GM23338 (cell line): ENCODE measurements at regions not wholly inside any gene's neighbourhood (a gene's known extent, or its start where the extent isn't known, plus 50 kb on each side); places are given as distances from the start of the nearest gene placed in this dataset.

Source experiments
- ATAC-seq: fragments of 200-7000 bp; cut with Tn5 transposase; 3 replicates; pipeline ENCODE4 v1.9.1; 2020
- DNase-seq: peaks from one replicate; pipeline ENCODE4 v3.0.0-alpha.2; 2015; ENCODE audit warnings: low spot score
- H2AFZ ChIP-seq: fragments of 200-600 bp; sonication (generic); 2 replicates; pipeline ENCODE4 v1.8.0; 2016; ENCODE audit warnings: antibody characterized with exemption, mild to moderate bottlenecking, moderate library complexity
- H3F3A ChIP-seq: fragments of 200-600 bp; sonication (generic); replicated peaks from 2 replicates; pipeline ENCODE4 v1.8.0; 2017; ENCODE audit warnings: antibody characterized with exemption, mixed run types, low read depth
- H3K27ac ChIP-seq: fragments of 200-600 bp; sonication (generic); 2 replicates; pipeline ENCODE4 v1.6.1; 2016; ENCODE audit warnings: low read depth
- H3K27me3 ChIP-seq: fragments of 200-600 bp; sonication (generic); 2 replicates; pipeline ENCODE4 v1.8.0; 2016; ENCODE audit warnings: mild to moderate bottlenecking, mixed run types, moderate library complexity; ENCODE audit not compliant: insufficient read depth
- H3K36me3 ChIP-seq: fragments of 200-600 bp; sonication (generic); 2 replicates; pipeline ENCODE4 v1.8.0; 2016; ENCODE audit warnings: mild to moderate bottlenecking; ENCODE audit not compliant: insufficient read depth
- H3K4me1 ChIP-seq: fragments of 200-600 bp; sonication (generic); 2 replicates; pipeline ENCODE4 v1.8.0; 2016; ENCODE audit warnings: mild to moderate bottlenecking, moderate library complexity; ENCODE audit not compliant: insufficient read depth
- H3K4me2 ChIP-seq: fragments of 200-600 bp; sonication (generic); 2 replicates; pipeline ENCODE4 v1.7.1; 2017; ENCODE audit warnings: mixed run types
- H3K4me3 ChIP-seq: fragments of 200-600 bp; sonication (generic); 2 replicates; pipeline ENCODE4 v1.6.1; 2016; ENCODE audit warnings: mixed run types
- H3K79me2 ChIP-seq: fragments of 200-600 bp; sonication (generic); replicated peaks from 2 replicates; pipeline ENCODE4 v1.8.0; 2017; ENCODE audit warnings: mild to moderate bottlenecking; ENCODE audit not compliant: insufficient read depth
- H3K9me2 ChIP-seq: fragments of 200-600 bp; sonication (generic); 2 replicates; pipeline ENCODE4 v1.8.0; 2017; ENCODE audit not compliant: insufficient read depth
- H4K20me1 ChIP-seq: fragments of 200-600 bp; sonication (generic); replicated peaks from 2 replicates; pipeline ENCODE4 v1.8.0; 2017; ENCODE audit warnings: mild to moderate bottlenecking; ENCODE audit not compliant: insufficient read depth
- H3K27ac Mint-ChIP-seq: 2 replicates; pipeline ENCODE4 v1.8.0; 2020; ENCODE audit warnings: inconsistent platforms, mild to moderate bottlenecking, moderate library complexity, mixed read lengths
- H3K27me3 Mint-ChIP-seq: 3 replicates; pipeline ENCODE4 v1.8.0; 2022; ENCODE audit warnings: low read depth, mild to moderate bottlenecking, moderate library complexity, mixed read lengths, inconsistent platforms; ENCODE audit not compliant: insufficient read depth, poor library complexity
- H3K36me3 Mint-ChIP-seq: 3 replicates; pipeline ENCODE4 v1.8.0; 2021; ENCODE audit warnings: low read depth, mild to moderate bottlenecking, inconsistent platforms, moderate library complexity, mixed read lengths
- H3K4me1 Mint-ChIP-seq: 3 replicates; pipeline ENCODE4 v1.8.0; 2020; ENCODE audit warnings: mild to moderate bottlenecking, inconsistent platforms, mixed read lengths
- H3K4me3 Mint-ChIP-seq: 3 replicates; pipeline ENCODE4 v1.8.0; 2021; ENCODE audit warnings: moderate library complexity, mild to moderate bottlenecking, inconsistent platforms, mixed read lengths
- H3K9me3 Mint-ChIP-seq: 3 replicates; pipeline ENCODE4 v1.8.0; 2020; ENCODE audit warnings: moderate library complexity, mild to moderate bottlenecking, inconsistent platforms, mixed read lengths
- CREB1 ChIP-seq: fragments of 250-450 bp; sonication (Bioruptor Pico); IDR thresholded peaks from 2 replicates; pipeline ENCODE4 v1.5.0; 2020; ENCODE audit warnings: low read depth, mild to moderate bottlenecking, moderate library complexity
- EZH2 ChIP-seq: fragments of 200-600 bp; sonication (generic); IDR thresholded peaks from one replicate; pipeline ENCODE4 v1.8.0; 2017; ENCODE audit warnings: antibody characterized with exemption, mild to moderate bottlenecking, low read depth; ENCODE audit not compliant: unreplicated experiment
- EZH2phosphoT487 ChIP-seq: fragments of 200-600 bp; sonication (generic); IDR thresholded peaks from one replicate; pipeline ENCODE4 v1.8.1; 2018; ENCODE audit warnings: antibody characterized with exemption; ENCODE audit not compliant: unreplicated experiment
- JUNB ChIP-seq: IDR thresholded peaks from one replicate; pipeline ENCODE4 v1.6.1; 2016; ENCODE audit warnings: antibody characterized with exemption; ENCODE audit not compliant: unreplicated experiment
- POLR2AphosphoS5 ChIP-seq: IDR thresholded peaks from 2 replicates; pipeline ENCODE4 v1.6.1; 2016; ENCODE audit warnings: antibody characterized with exemption, low read depth
- STAT1 ChIP-seq: IDR thresholded peaks from one replicate; pipeline ENCODE4 v1.6.1; 2016; ENCODE audit warnings: antibody characterized with exemption; ENCODE audit not compliant: unreplicated experiment
- ZNF114 ChIP-seq: fragments of 250-450 bp; sonication (Bioruptor Pico); IDR thresholded peaks from 2 replicates; pipeline ENCODE4 v1.5.0; 2020; ENCODE audit warnings: mild to moderate bottlenecking, moderate library complexity
- ZNF331 ChIP-seq: fragments of 250-450 bp; sonication (Bioruptor Pico); IDR thresholded peaks from 2 replicates; pipeline ENCODE4 v1.5.0; 2020; ENCODE audit warnings: low read depth, mild to moderate bottlenecking, moderate library complexity
- TF ChIP-seq, protein P1 (sequence below): fragments of 250-450 bp; sonication (Bioruptor Pico); IDR thresholded peaks from 2 replicates; pipeline ENCODE4 v1.5.0; 2020; ENCODE audit warnings: mild to moderate bottlenecking, moderate library complexity
- TF ChIP-seq, protein P2 (sequence below): IDR thresholded peaks from 2 replicates; pipeline ENCODE4 v1.6.1; 2016; ENCODE audit warnings: antibody characterized with exemption
- TF ChIP-seq, protein P3 (sequence below): IDR thresholded peaks from one replicate; pipeline ENCODE4 v1.6.1; 2018; ENCODE audit warnings: antibody characterized with exemption; ENCODE audit not compliant: unreplicated experiment

DNA sequence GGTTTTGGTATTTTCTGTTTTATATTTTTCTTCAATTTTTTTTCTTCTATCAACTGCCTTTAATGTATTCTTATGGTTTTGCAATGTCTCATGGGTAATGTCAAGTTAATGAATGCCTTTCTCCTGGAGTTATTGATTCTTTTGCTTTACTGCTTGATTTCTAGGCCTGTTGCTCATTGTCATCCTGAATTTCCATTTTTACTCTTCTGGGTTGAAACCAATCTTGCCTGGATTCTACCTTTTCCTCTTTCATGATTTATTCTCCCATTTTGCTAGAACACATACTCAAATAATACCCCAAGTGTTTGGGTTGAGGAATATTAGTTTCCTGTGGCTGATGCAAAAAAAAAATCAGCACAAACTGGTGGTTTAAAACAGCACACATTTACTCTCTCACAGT, 315.2 kb upstream of the PDZRN3 start (continued):
- TF ChIP-seq, protein P1, sequence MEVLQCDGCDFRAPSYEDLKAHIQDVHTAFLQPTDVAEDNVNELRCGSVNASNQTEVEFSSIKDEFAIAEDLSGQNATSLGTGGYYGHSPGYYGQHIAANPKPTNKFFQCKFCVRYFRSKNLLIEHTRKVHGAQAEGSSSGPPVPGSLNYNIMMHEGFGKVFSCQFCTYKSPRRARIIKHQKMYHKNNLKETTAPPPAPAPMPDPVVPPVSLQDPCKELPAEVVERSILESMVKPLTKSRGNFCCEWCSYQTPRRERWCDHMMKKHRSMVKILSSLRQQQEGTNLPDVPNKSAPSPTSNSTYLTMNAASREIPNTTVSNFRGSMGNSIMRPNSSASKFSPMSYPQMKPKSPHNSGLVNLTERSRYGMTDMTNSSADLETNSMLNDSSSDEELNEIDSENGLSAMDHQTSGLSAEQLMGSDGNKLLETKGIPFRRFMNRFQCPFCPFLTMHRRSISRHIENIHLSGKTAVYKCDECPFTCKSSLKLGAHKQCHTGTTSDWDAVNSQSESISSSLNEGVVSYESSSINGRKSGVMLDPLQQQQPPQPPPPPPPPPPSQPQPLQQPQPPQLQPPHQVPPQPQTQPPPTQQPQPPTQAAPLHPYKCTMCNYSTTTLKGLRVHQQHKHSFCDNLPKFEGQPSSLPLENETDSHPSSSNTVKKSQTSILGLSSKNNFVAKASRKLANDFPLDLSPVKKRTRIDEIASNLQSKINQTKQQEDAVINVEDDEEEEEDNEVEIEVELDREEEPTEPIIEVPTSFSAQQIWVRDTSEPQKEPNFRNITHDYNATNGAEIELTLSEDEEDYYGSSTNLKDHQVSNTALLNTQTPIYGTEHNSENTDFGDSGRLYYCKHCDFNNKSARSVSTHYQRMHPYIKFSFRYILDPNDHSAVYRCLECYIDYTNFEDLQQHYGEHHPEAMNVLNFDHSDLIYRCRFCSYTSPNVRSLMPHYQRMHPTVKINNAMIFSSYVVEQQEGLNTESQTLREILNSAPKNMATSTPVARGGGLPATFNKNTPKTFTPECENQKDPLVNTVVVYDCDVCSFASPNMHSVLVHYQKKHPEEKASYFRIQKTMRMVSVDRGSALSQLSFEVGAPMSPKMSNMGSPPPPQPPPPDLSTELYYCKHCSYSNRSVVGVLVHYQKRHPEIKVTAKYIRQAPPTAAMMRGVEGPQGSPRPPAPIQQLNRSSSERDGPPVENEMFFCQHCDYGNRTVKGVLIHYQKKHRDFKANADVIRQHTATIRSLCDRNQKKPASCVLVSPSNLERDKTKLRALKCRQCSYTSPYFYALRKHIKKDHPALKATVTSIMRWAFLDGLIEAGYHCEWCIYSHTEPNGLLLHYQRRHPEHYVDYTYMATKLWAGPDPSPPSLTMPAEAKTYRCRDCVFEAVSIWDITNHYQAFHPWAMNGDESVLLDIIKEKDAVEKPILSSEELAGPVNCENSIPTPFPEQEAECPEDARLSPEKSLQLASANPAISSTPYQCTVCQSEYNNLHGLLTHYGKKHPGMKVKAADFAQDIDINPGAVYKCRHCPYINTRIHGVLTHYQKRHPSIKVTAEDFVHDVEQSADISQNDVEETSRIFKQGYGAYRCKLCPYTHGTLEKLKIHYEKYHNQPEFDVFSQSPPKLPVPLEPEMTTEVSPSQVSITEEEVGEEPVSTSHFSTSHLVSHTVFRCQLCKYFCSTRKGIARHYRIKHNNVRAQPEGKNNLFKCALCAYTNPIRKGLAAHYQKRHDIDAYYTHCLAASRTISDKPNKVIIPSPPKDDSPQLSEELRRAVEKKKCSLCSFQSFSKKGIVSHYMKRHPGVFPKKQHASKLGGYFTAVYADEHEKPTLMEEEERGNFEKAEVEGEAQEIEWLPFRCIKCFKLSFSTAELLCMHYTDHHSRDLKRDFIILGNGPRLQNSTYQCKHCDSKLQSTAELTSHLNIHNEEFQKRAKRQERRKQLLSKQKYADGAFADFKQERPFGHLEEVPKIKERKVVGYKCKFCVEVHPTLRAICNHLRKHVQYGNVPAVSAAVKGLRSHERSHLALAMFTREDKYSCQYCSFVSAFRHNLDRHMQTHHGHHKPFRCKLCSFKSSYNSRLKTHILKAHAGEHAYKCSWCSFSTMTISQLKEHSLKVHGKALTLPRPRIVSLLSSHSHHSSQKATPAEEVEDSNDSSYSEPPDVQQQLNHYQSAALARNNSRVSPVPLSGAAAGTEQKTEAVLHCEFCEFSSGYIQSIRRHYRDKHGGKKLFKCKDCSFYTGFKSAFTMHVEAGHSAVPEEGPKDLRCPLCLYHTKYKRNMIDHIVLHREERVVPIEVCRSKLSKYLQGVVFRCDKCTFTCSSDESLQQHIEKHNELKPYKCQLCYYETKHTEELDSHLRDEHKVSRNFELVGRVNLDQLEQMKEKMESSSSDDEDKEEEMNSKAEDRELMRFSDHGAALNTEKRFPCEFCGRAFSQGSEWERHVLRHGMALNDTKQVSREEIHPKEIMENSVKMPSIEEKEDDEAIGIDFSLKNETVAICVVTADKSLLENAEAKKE = no peak
- no peak for TF ChIP-seq POLR2AphosphoS5
- no peak for TF ChIP-seq CREB1
- TF ChIP-seq EZH2phosphoT487 = no peak
- TF ChIP-seq, protein P2, sequence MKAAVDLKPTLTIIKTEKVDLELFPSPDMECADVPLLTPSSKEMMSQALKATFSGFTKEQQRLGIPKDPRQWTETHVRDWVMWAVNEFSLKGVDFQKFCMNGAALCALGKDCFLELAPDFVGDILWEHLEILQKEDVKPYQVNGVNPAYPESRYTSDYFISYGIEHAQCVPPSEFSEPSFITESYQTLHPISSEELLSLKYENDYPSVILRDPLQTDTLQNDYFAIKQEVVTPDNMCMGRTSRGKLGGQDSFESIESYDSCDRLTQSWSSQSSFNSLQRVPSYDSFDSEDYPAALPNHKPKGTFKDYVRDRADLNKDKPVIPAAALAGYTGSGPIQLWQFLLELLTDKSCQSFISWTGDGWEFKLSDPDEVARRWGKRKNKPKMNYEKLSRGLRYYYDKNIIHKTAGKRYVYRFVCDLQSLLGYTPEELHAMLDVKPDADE = no peak
- no peak for TF ChIP-seq EZH2

DNA sequence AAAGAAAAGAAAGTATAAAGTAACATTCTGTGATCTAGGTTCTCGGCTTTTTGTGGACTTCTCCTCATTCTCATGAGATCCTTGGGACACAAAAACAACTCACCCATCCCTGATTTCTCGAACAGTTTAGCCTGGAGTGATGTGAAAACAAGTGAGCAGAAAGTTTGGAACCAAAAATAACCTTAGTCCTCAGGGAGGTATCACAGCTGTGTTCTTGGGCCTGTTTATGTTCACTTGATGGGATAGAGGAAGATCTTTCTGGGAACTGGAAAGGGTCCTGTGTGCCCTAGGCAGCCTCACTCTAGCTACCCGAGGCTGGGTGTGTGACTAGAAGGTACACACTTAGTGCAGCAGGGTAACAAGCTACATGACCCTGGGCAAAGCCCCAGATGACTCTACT, 308.8 kb upstream of the PDZRN3 start:
- Mint-ChIP-seq H3K36me3 (no peaks in the 10 kb centered on the region), H3K4me1 (no peaks in the 10 kb centered on the region), H3K9me3 (no peaks in the 10 kb centered on the region), H3K4me3 (no peak overlapping the region), H3K27me3 (no peaks in the 10 kb centered on the region), H3K27ac (no peak overlapping the region)
- no peak overlapping the region for H2AFZ ChIP-seq
- H3K27me3 ChIP-seq = no peaks in the 10 kb centered on the region
- H3K79me2 ChIP-seq = no peaks in the 10 kb centered on the region
- ATAC-seq = no peak
- no peak overlapping the region for H3K4me2 ChIP-seq
- H3F3A ChIP-seq = no peaks in the 10 kb centered on the region
- no peaks in the 10 kb centered on the region for H3K4me1 ChIP-seq
- no peak overlapping the region for H3K27ac ChIP-seq
- no peak overlapping the region for H3K4me3 ChIP-seq
- no peaks in the 10 kb centered on the region for H3K36me3 ChIP-seq
- peaks cover 13% of the 10 kb centered on the region for H3K9me2 ChIP-seq
- no peak for DNase-seq
- H4K20me1 ChIP-seq = no peaks in the 10 kb centered on the region
- no peak for TF ChIP-seq JUNB
- TF ChIP-seq CREB1 = no peak
- TF ChIP-seq, protein P3, sequence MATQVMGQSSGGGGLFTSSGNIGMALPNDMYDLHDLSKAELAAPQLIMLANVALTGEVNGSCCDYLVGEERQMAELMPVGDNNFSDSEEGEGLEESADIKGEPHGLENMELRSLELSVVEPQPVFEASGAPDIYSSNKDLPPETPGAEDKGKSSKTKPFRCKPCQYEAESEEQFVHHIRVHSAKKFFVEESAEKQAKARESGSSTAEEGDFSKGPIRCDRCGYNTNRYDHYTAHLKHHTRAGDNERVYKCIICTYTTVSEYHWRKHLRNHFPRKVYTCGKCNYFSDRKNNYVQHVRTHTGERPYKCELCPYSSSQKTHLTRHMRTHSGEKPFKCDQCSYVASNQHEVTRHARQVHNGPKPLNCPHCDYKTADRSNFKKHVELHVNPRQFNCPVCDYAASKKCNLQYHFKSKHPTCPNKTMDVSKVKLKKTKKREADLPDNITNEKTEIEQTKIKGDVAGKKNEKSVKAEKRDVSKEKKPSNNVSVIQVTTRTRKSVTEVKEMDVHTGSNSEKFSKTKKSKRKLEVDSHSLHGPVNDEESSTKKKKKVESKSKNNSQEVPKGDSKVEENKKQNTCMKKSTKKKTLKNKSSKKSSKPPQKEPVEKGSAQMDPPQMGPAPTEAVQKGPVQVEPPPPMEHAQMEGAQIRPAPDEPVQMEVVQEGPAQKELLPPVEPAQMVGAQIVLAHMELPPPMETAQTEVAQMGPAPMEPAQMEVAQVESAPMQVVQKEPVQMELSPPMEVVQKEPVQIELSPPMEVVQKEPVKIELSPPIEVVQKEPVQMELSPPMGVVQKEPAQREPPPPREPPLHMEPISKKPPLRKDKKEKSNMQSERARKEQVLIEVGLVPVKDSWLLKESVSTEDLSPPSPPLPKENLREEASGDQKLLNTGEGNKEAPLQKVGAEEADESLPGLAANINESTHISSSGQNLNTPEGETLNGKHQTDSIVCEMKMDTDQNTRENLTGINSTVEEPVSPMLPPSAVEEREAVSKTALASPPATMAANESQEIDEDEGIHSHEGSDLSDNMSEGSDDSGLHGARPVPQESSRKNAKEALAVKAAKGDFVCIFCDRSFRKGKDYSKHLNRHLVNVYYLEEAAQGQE = no peak
- TF ChIP-seq STAT1 = no peak
- TF ChIP-seq, protein P2 = no peak
- TF ChIP-seq ZNF114 = no peak
- TF ChIP-seq ZNF331 (CRISPR knock-in tag) = no peak
